T-cell (primary cell): ENCODE measurements at regions not wholly inside any gene's neighbourhood (a gene's known extent, or its start where the extent isn't known, plus 50 kb on each side); places are given as distances from the start of the nearest gene placed in this dataset.
"Not testable (repeated sequence)": the region's sequence is repeated elsewhere in the genome, so short reads cannot be mapped to it uniquely, and the experiment has no call there.

Source experiments
- ATAC-seq, 4 experiments: fragments of 200-7000 bp in 3 of 4; fragments of 150-1000 bp in 1 of 4; cut with Tn5 transposase; replicated peaks in 1 of 4; 1 replicate in 3 of 4; 2 replicates in 1 of 4; pipeline ENCODE4 v1.10.0; 2021; ENCODE audit warnings: moderate library complexity in 3 of 4, mild to moderate bottlenecking in 2 of 4, moderate number of reproducible peaks in 1 of 4
- CTCF ChIA-PET, 2 donors: fragments of 300-600 bp; sonication (Branson Sonifier 250); formaldehyde crosslinking; loops; one replicate each; lab custom pipeline; 2022; ENCODE audit warnings: antibody characterized with exemption in 2 of 2; lab: Charles Lee
- POLR2A ChIA-PET, 2 donors: fragments of 300-600 bp; sonication (Branson Sonifier 250); formaldehyde crosslinking; loops; one replicate each; lab custom pipeline; 2022; ENCODE audit warnings: antibody characterized with exemption in 2 of 2; lab: Charles Lee
- DNase-seq, 35 experiments: peaks; one replicate each; pipeline versions ENCODE4 v3.0.0 to v3.0.0-alpha.2; 2013 to 2023
- H3K27ac ChIP-seq: one replicate; pipeline ENCODE4 v1.5.1; 2013; ENCODE audit warnings: low read length
- H3K27me3 ChIP-seq, 2 experiments: replicated peaks in 1 of 2; 1 replicate in 1 of 2; 2 replicates in 1 of 2; pipeline versions ENCODE4 v1.6.1 to v1.7.0; 2013; ENCODE audit warnings: low read length in 1 of 2, mixed read lengths in 1 of 2; ENCODE audit not compliant: control insufficient read depth in 2 of 2, insufficient read depth in 2 of 2; ENCODE audit errors: extremely low read depth in 1 of 2
- H3K36me3 ChIP-seq, 2 donors: 1 replicate in 1 of 2; 2 replicates in 1 of 2; pipeline versions ENCODE4 v1.6.1 to v1.7.0; 2013; ENCODE audit warnings: low read length in 1 of 2; ENCODE audit not compliant: control insufficient read depth in 2 of 2, insufficient read depth in 1 of 2; ENCODE audit errors: extremely low read depth in 1 of 2
- H3K4me1 ChIP-seq, 2 experiments: 1 replicate in 1 of 2; 2 replicates in 1 of 2; pipeline versions ENCODE4 v1.6.1 to v1.7.0; 2013; ENCODE audit warnings: low read length in 2 of 2, mixed read lengths in 1 of 2; ENCODE audit not compliant: insufficient read depth in 2 of 2, control insufficient read depth in 1 of 2; ENCODE audit errors: extremely low read depth in 1 of 2
- H3K4me3 ChIP-seq, 2 donors: 1 replicate in 1 of 2; 2 replicates in 1 of 2; pipeline versions ENCODE4 v1.5.1 to v1.7.0; 2013; ENCODE audit warnings: mild to moderate bottlenecking in 2 of 2, low read length in 1 of 2, moderate library complexity in 1 of 2; ENCODE audit not compliant: control insufficient read depth in 1 of 2; ENCODE audit errors: extremely low read depth in 1 of 2
- H3K9me3 ChIP-seq: 2 replicates; pipeline ENCODE4 v1.7.0; 2013
- H3K27ac Mint-ChIP-seq, 2 donors: one replicate each; pipeline ENCODE4 v1.8.0; 2020 to 2021; ENCODE audit warnings: mild to moderate bottlenecking in 2 of 2, mixed read lengths in 2 of 2
- H3K27me3 Mint-ChIP-seq, 2 donors: one replicate each; pipeline ENCODE4 v1.8.0; 2021 to 2022; ENCODE audit warnings: mixed read lengths in 2 of 2
- H3K36me3 Mint-ChIP-seq: one replicate; pipeline ENCODE4 v1.8.0; 2021; ENCODE audit warnings: mixed read lengths
- H3K4me1 Mint-ChIP-seq, 3 donors: one replicate each; pipeline ENCODE4 v1.8.0; 2020 to 2022; ENCODE audit warnings: mixed read lengths in 3 of 3, mild to moderate bottlenecking in 1 of 3
- H3K4me3 Mint-ChIP-seq, 3 donors: one replicate each; pipeline ENCODE4 v1.8.0; 2020 to 2022; ENCODE audit warnings: mild to moderate bottlenecking in 3 of 3, mixed read lengths in 3 of 3, moderate library complexity in 3 of 3
- H3K9me3 Mint-ChIP-seq, 3 donors: one replicate each; pipeline ENCODE4 v1.8.0; 2020 to 2022; ENCODE audit warnings: mixed read lengths in 3 of 3
- WGBS: methylation state at CpG from one replicate; pipeline ENCODE4 v1.1.5; 2013; ENCODE audit warnings: missing lambda C conversion rate; ENCODE audit not compliant: insufficient coverage; 5-methylcytosine and 5-hydroxymethylcytosine counted together

DNA sequence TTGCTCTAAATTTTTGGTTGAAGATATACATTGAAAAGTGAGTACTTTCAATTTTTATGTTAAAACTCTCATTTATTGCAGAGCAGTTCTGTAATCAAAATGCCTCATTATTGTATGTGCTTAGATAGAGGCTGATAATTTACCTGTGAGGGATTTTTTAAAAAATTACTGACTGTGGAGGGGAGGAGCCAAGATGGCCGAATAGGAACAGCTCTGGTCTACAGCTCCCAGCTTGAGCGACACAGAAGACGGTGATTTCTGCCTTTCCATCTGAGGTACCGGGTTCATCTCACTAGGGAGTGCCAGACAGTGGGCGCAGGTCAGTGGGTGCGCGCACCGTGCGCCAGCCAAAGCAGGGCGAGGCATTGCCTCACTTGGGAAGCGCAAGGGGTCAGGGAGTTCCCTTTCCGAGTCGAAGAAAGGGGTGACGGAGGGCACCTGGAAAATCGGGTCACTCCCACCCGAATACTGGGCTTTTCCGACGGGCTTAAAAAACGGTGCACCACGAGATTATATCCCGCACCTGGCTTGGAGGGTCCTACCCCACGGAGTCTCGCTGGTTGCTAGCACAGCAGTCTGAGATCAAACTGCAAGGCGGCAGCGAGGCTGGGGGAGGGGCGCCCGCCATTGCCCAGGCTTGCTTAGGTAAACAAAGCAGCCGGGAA, 89.4 kb downstream of the DDX11 start:
- H3K4me3 Mint-ChIP-seq, POLR2A ChIA-PET, ATAC-seq, H3K4me1 ChIP-seq, H3K4me3 ChIP-seq, H3K4me1 Mint-ChIP-seq, H3K9me3 Mint-ChIP-seq, CTCF ChIA-PET, H3K27ac ChIP-seq, DNase-seq, H3K27me3 ChIP-seq, H3K36me3 Mint-ChIP-seq, H3K27ac Mint-ChIP-seq, H3K36me3 ChIP-seq, H3K9me3 ChIP-seq: not testable (repeated sequence)
- H3K27me3 Mint-ChIP-seq = peaks cover 8 to 11% of the 10 kb centered on the region in 2 donors
- 90% methylated on average over 18 of the region's 28 CpGs for WGBS

DNA sequence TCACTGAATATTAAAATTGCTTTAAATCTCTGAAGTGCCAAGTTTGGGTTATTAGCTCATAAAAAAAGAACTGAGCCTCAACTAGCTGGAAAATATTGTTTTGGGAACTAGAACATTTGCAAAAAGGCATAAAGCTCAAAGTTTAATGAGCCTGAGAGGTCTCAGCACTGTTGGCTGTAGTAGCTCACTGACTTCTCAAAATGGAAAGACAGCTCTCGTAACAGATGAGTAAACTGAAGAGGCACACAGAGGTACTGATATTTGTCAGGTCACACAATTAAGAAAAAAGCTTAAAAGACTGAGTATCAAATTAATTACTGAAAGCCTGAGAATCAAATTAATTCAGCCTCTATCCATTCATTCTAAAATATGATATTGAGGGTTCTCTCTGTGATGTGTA, 100.6 kb downstream of the DDX11 start:
- H3K9me3 Mint-ChIP-seq, POLR2A ChIA-PET, H3K4me1 Mint-ChIP-seq, H3K36me3 ChIP-seq, H3K27ac Mint-ChIP-seq, H3K4me3 Mint-ChIP-seq, H3K9me3 ChIP-seq, H3K4me1 ChIP-seq, H3K27me3 ChIP-seq, H3K27me3 Mint-ChIP-seq, DNase-seq, H3K27ac ChIP-seq, H3K4me3 ChIP-seq, CTCF ChIA-PET, H3K36me3 Mint-ChIP-seq, ATAC-seq: not testable (repeated sequence)
- WGBS = no CpG with 5 or more reads among the region's 1 CpG

DNA sequence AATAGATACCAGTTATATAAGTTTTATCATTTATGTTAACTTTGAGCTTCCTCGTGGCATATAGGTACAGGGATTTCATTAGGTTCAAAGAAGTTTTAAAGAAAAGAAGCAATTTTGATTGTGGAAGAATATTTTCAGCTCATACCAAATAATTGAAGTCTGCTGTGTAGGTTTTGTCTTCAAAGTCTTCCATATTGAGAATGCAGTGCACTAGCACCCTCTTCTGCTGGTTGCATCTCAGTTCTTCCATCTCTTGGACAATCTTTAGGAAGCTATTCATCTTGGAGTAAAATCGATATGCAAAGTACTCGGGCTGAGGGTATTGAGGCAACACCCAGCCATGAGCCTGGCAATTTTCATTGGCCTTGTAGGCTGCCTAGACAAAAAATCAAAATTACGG, 103.9 kb downstream of the DDX11 start:
- WGBS = no CpG with 5 or more reads among the region's 4 CpGs
- H3K4me1 ChIP-seq, CTCF ChIA-PET, H3K27me3 ChIP-seq, H3K27ac Mint-ChIP-seq, H3K9me3 ChIP-seq, DNase-seq, H3K36me3 Mint-ChIP-seq, H3K9me3 Mint-ChIP-seq, ATAC-seq, POLR2A ChIA-PET, H3K27ac ChIP-seq, H3K27me3 Mint-ChIP-seq, H3K4me1 Mint-ChIP-seq, H3K36me3 ChIP-seq, H3K4me3 Mint-ChIP-seq, H3K4me3 ChIP-seq: not testable (repeated sequence)

DNA sequence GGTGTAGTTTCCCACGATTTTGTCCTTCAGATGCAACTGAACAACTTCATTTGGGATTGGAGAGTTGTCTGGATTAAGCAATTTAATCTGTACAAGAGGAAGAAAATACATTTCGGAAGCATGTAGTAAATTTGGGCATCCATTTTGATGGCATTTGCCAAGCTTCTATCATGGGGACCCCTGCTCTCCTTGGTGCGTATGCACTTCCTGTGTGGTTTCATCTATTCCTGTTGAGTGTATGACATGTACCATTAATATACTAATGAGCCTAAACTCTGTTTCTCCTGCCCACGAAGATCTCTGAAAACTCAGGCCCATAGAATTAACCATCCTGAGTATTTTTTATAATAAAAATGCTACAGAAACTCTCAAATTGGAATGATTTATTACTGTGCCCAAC, 105.2 kb downstream of the DDX11 start:
- H3K27me3 Mint-ChIP-seq, H3K9me3 ChIP-seq, H3K36me3 ChIP-seq, H3K4me1 Mint-ChIP-seq, H3K27ac ChIP-seq, H3K4me3 Mint-ChIP-seq, CTCF ChIA-PET, H3K27me3 ChIP-seq, POLR2A ChIA-PET, DNase-seq, H3K9me3 Mint-ChIP-seq, H3K27ac Mint-ChIP-seq, H3K4me3 ChIP-seq, H3K36me3 Mint-ChIP-seq, ATAC-seq, H3K4me1 ChIP-seq: not testable (repeated sequence)
- WGBS = 100% methylated on average over 1 of the region's 4 CpGs

DNA sequence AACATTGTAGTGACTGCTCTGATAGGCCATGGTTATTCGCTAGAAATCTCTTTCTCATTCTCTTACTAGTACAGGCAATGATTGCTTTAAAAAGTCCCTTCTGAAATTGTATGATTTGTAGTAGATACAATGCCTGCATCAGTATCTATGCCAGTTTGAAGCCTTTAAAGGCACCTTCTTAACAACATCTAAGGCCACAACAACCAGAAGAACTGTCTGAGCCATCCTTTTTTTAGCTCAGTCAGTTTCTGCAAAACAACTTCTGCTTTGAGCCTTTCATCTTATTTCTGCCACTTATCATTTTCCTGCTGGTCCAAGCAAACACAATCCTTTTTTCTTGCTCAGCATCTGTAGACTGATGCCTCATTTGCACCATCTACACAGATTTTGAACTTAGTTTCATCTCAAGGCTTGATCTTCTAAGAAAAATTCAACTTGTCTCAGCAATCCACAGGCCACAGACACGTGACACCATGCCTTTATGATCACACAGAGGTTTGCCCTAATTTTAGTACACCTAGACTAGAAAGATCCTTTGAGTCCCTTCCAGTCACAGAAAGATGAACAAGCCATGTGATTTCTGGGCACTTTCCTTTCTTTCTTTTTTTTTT, 106.1 kb downstream of the DDX11 start:
- H3K36me3 Mint-ChIP-seq, H3K4me3 Mint-ChIP-seq, ATAC-seq, CTCF ChIA-PET, H3K27me3 Mint-ChIP-seq, H3K9me3 ChIP-seq, H3K27ac Mint-ChIP-seq, H3K4me1 ChIP-seq, DNase-seq, H3K4me1 Mint-ChIP-seq, H3K27me3 ChIP-seq, H3K9me3 Mint-ChIP-seq, POLR2A ChIA-PET, H3K36me3 ChIP-seq, H3K27ac ChIP-seq, H3K4me3 ChIP-seq: not testable (repeated sequence)
- WGBS = no CpG with 5 or more reads among the region's 2 CpGs

DNA sequence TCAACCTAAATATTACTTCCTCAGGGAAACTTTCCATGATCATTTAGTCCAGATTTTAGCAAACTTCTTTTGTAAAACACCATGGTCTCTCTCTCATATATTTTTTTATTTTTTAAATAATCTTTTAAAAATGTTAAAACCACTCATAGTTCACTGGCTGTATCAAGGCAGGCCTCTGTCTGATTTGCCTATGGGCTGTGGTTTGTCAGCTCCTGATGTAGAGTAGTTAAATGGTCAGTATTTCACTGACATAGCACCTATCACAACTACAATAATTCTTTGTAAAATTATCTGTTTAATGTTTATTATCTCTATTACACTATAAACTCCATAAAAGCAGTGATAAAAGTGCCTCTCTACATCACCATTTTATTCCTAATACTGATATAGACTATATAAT, 108.9 kb downstream of the DDX11 start:
- H3K27me3 ChIP-seq, H3K9me3 Mint-ChIP-seq, H3K27ac ChIP-seq, POLR2A ChIA-PET, H3K9me3 ChIP-seq, DNase-seq, CTCF ChIA-PET, H3K4me1 Mint-ChIP-seq, H3K36me3 Mint-ChIP-seq, H3K4me3 Mint-ChIP-seq, H3K4me1 ChIP-seq, H3K4me3 ChIP-seq, H3K27ac Mint-ChIP-seq, H3K27me3 Mint-ChIP-seq, ATAC-seq, H3K36me3 ChIP-seq: not testable (repeated sequence)

DNA sequence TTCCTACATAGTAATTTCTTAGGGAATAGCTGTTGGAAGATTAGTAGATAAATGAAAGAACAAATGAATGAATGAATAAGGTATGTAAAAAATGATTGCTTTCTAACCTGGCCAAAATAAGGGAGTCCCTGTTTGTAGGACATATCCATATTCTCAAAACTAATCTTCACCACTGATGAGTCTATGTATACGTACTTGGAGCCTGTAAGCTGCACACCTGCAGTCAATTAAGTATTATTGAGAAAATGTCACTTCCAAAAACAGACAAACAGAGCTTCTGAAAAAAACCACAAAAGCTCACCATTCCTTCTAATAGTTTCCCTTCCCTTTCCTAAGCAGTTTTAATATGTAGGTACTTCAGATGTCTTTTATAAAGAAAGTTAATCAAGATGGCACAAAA, 109.4 kb downstream of the DDX11 start:
- H3K27ac ChIP-seq, H3K4me1 Mint-ChIP-seq, H3K9me3 Mint-ChIP-seq, DNase-seq, H3K36me3 Mint-ChIP-seq, H3K27me3 ChIP-seq, H3K4me3 ChIP-seq, H3K4me1 ChIP-seq, CTCF ChIA-PET, H3K9me3 ChIP-seq, POLR2A ChIA-PET, ATAC-seq, H3K4me3 Mint-ChIP-seq, H3K36me3 ChIP-seq, H3K27ac Mint-ChIP-seq, H3K27me3 Mint-ChIP-seq: not testable (repeated sequence)
- no CpG with 5 or more reads among the region's 1 CpG for WGBS
